Right lobe of liver (tissue), 4 donors: ENCODE measurements at regions not wholly inside any gene's neighbourhood (a gene's known extent, or its start where the extent isn't known, plus 50 kb on each side); places are given as distances from the start of the nearest gene placed in this dataset.
A peak's percentile ranks its signal among the peaks of the same experiment; 100 is the strongest.

Experiments
- CTCF ChIP-seq, 4 donors: fragments of 200-600 bp in 3 of 4; fragments of 450-650 bp in 1 of 4; IDR thresholded peaks; one replicate each; pipeline versions ENCODE4 v1.5.1 to v1.8.0; 2016 to 2022; ENCODE audit warnings: antibody characterized with exemption in 4 of 4, mild to moderate bottlenecking in 2 of 4
- POLR2A ChIP-seq: fragments of 450-650 bp; IDR thresholded peaks from one replicate; pipeline ENCODE4 v1.6.1; 2017; ENCODE audit warnings: antibody characterized with exemption, mild to moderate bottlenecking
- donor health status: DM: no; HTN: no; CAD: no.
- donor health status: DM: no; HTN: no; CAD: no.
- donor health status: DM: no; HTN: yes; CAD: no.

DNA sequence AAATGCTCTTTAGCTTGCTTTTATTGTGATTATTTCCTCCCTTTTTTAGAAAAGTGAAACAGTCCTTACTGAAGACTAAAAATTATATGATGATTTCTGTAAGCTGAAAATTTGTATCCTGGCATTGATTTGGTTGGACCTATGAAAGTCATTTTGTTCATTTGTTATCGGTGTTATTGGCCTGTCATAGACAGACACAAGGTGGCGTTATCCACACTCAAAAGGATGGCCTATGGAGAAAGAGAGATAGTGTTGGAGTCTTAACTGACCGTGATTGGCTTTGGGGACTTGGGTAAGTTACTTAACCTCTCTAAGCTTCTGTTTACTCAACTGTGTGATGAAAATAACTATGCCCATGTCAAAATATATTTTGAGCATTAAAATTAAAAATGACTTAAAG, 203.6 kb upstream of the CHODL start:
- peak; percentile 16 to 47 (median 32) for TF ChIP-seq CTCF (IDR thresholded peaks at IDR 0.05)
- TF ChIP-seq POLR2A, result no peak
